Activated CD4-positive, alpha-beta memory T cell treated with anti-CD3 and anti-CD28 coated beads, Interleukin-2, amount 10 ng/mL, durations not matched to agents 7 days and 5 days (primary cell): ENCODE measurements at regions not wholly inside any gene's neighbourhood (a gene's known extent, or its start where the extent isn't known, plus 50 kb on each side); places are given as distances from the start of the nearest gene placed in this dataset.

Source experiments
- CTCF ChIA-PET: fragments of 350-600 bp; sonication (Branson Sonifier 250); formaldehyde crosslinking; loops from one replicate; lab custom pipeline; 2021; ENCODE audit warnings: antibody characterized with exemption, inconsistent platforms; lab: Charles Lee
- POLR2A ChIA-PET: fragments of 350-600 bp; sonication (Branson Sonifier 250); formaldehyde crosslinking; loops from one replicate; lab custom pipeline; 2021; ENCODE audit warnings: antibody characterized with exemption; lab: Charles Lee
- DNase-seq: peaks from one replicate; pipeline ENCODE4 v3.0.0-alpha.2; 2020
- H3K27ac Mint-ChIP-seq: one replicate; pipeline ENCODE4 v1.8.0; 2021; ENCODE audit warnings: mild to moderate bottlenecking, mixed read lengths
- H3K27me3 Mint-ChIP-seq: one replicate; pipeline ENCODE4 v1.8.0; 2021; ENCODE audit warnings: mixed read lengths
- H3K36me3 Mint-ChIP-seq: one replicate; pipeline ENCODE4 v1.8.0; 2021; ENCODE audit warnings: low read depth, mixed read lengths
- H3K4me1 Mint-ChIP-seq: one replicate; pipeline ENCODE4 v1.8.0; 2021; ENCODE audit warnings: mixed read lengths
- H3K4me3 Mint-ChIP-seq: one replicate; pipeline ENCODE4 v1.8.0; 2021; ENCODE audit warnings: mild to moderate bottlenecking, mixed read lengths
- H3K9me3 Mint-ChIP-seq: one replicate; pipeline ENCODE4 v1.8.0; 2021; ENCODE audit warnings: mixed read lengths

- Mint-ChIP-seq H3K27me3 (peaks cover 69% of the 10 kb centered on the region), H3K27ac (no peak overlapping the region), H3K4me3 (no peak overlapping the region), H3K4me1 (peaks cover 12% of the 10 kb centered on the region), H3K36me3 (no peaks in the 10 kb centered on the region), H3K9me3 (no peaks in the 10 kb centered on the region)
- ChIA-PET CTCF (no interaction called here), POLR2A (no interaction called here)
- DNase-seq = no peak
Observed at GRCh38 chr3:128555098-128555825, 62.3 kb upstream of the GATA2 start.

- Mint-ChIP-seq H3K27ac (no peak overlapping the region), H3K27me3 (peaks cover 66% of the 10 kb centered on the region), H3K4me1 (peaks cover 7% of the 10 kb centered on the region), H3K4me3 (no peak overlapping the region), H3K36me3 (no peaks in the 10 kb centered on the region), H3K9me3 (no peaks in the 10 kb centered on the region)
- ChIA-PET POLR2A (no interaction called here), CTCF (no interaction called here)
- no peak for DNase-seq
Observed at GRCh38 chr3:128554465-128555097, 61.6 kb upstream of the GATA2 start.

GRCh38 chr3:128554100-128554464 lies 61.1 kb upstream of the GATA2 start:
- CTCF ChIA-PET = no interaction called here
- Mint-ChIP-seq H3K9me3 (no peaks in the 10 kb centered on the region), H3K27ac (no peak overlapping the region), H3K27me3 (peaks cover 63% of the 10 kb centered on the region), H3K4me3 (no peak overlapping the region), H3K36me3 (no peaks in the 10 kb centered on the region), H3K4me1 (peaks cover 4% of the 10 kb centered on the region)
- POLR2A ChIA-PET = no interaction called here
- no peak for DNase-seq

GRCh38 chr3:128553560-128553959 lies 60.6 kb upstream of the GATA2 start:
- Mint-ChIP-seq H3K4me3 (no peak overlapping the region), H3K27ac (no peak overlapping the region), H3K36me3 (no peaks in the 10 kb centered on the region), H3K9me3 (no peaks in the 10 kb centered on the region), H3K4me1 (peaks cover 4% of the 10 kb centered on the region), H3K27me3 (peaks cover 63% of the 10 kb centered on the region)
- CTCF ChIA-PET = no interaction called here
- no peak for DNase-seq
- POLR2A ChIA-PET = no interaction called here

GRCh38 chr3:128551867-128552266 lies 58.9 kb upstream of the GATA2 start:
- no peaks in the 10 kb centered on the region for H3K9me3 Mint-ChIP-seq
- ChIA-PET CTCF (no interaction called here), POLR2A (no interaction called here)
- H3K4me1 Mint-ChIP-seq = peaks cover 4% of the 10 kb centered on the region
- no peak overlapping the region for H3K27ac Mint-ChIP-seq
- DNase-seq = no peak
- no peak overlapping the region for H3K4me3 Mint-ChIP-seq
- no peaks in the 10 kb centered on the region for H3K36me3 Mint-ChIP-seq
- peaks cover 51% of the 10 kb centered on the region for H3K27me3 Mint-ChIP-seq

- no peak for DNase-seq
- CTCF ChIA-PET = no interaction called here
Observed at GRCh38 chr3:128551451-128551850, 58.5 kb upstream of the GATA2 start.

GRCh38 chr3:128550471-128551126 lies 57.6 kb upstream of the GATA2 start:
- H3K4me3 Mint-ChIP-seq = no peak overlapping the region
- no peaks in the 10 kb centered on the region for H3K9me3 Mint-ChIP-seq
- CTCF ChIA-PET = no interaction called here
- H3K4me1 Mint-ChIP-seq = peaks cover 4% of the 10 kb centered on the region
- POLR2A ChIA-PET = no interaction called here
- H3K27me3 Mint-ChIP-seq = peaks cover 45% of the 10 kb centered on the region
- H3K27ac Mint-ChIP-seq = no peak overlapping the region
- DNase-seq = no peak
- no peaks in the 10 kb centered on the region for H3K36me3 Mint-ChIP-seq

More at GRCh38 chr3:128551451-128551850, 58.5 kb upstream of the GATA2 start:
- peaks cover 48% of the 10 kb centered on the region for H3K27me3 Mint-ChIP-seq
- H3K4me3 Mint-ChIP-seq = no peak overlapping the region
- no peak overlapping the region for H3K27ac Mint-ChIP-seq
- H3K4me1 Mint-ChIP-seq = peaks cover 4% of the 10 kb centered on the region
- no peaks in the 10 kb centered on the region for H3K36me3 Mint-ChIP-seq
- no peaks in the 10 kb centered on the region for H3K9me3 Mint-ChIP-seq
- POLR2A ChIA-PET = no interaction called here

- H3K36me3 Mint-ChIP-seq = no peaks in the 10 kb centered on the region
- H3K4me3 Mint-ChIP-seq = no peak overlapping the region
- POLR2A ChIA-PET = no interaction called here
- no peaks in the 10 kb centered on the region for H3K9me3 Mint-ChIP-seq
- peaks cover 4% of the 10 kb centered on the region for H3K4me1 Mint-ChIP-seq
- no peak for DNase-seq
- H3K27me3 Mint-ChIP-seq = peaks cover 46% of the 10 kb centered on the region
- H3K27ac Mint-ChIP-seq = no peak overlapping the region
- CTCF ChIA-PET = no interaction called here
Observed at GRCh38 chr3:128550113-128550440, 57.1 kb upstream of the GATA2 start.

GRCh38 chr3:128549283-128550112 lies 56.5 kb upstream of the GATA2 start:
- H3K27ac Mint-ChIP-seq = no peak overlapping the region
- ChIA-PET CTCF (no interaction called here), POLR2A (no interaction called here)
- no peaks in the 10 kb centered on the region for H3K9me3 Mint-ChIP-seq
- H3K4me1 Mint-ChIP-seq = peaks cover 2% of the 10 kb centered on the region
- H3K36me3 Mint-ChIP-seq = no peaks in the 10 kb centered on the region
- H3K4me3 Mint-ChIP-seq = no peak overlapping the region
- peaks cover 40% of the 10 kb centered on the region for H3K27me3 Mint-ChIP-seq
- no peak for DNase-seq

- DNase-seq = no peak
- Mint-ChIP-seq H3K36me3 (no peaks in the 10 kb centered on the region), H3K27me3 (peaks cover 32% of the 10 kb centered on the region), H3K4me3 (no peak overlapping the region), H3K4me1 (peaks cover 2% of the 10 kb centered on the region), H3K9me3 (no peaks in the 10 kb centered on the region), H3K27ac (no peak overlapping the region)
- CTCF ChIA-PET = no interaction called here
- POLR2A ChIA-PET = no interaction called here
Observed at GRCh38 chr3:128548426-128549282, 55.7 kb upstream of the GATA2 start.

GRCh38 chr3:128548021-128548420 lies 55.0 kb upstream of the GATA2 start:
- DNase-seq = no peak
- no peak overlapping the region for H3K27ac Mint-ChIP-seq
- H3K4me3 Mint-ChIP-seq = no peak overlapping the region
- peaks cover 28% of the 10 kb centered on the region for H3K27me3 Mint-ChIP-seq
- no peaks in the 10 kb centered on the region for H3K36me3 Mint-ChIP-seq
- H3K9me3 Mint-ChIP-seq = no peaks in the 10 kb centered on the region
- POLR2A ChIA-PET = no interaction called here
- CTCF ChIA-PET = no interaction called here
- H3K4me1 Mint-ChIP-seq = peaks cover 2% of the 10 kb centered on the region

GRCh38 chr3:128547368-128547987 lies 54.5 kb upstream of the GATA2 start:
- Mint-ChIP-seq H3K4me1 (peaks cover 2% of the 10 kb centered on the region), H3K36me3 (no peaks in the 10 kb centered on the region), H3K27ac (no peak overlapping the region), H3K4me3 (no peak overlapping the region), H3K9me3 (no peaks in the 10 kb centered on the region), H3K27me3 (peaks cover 27% of the 10 kb centered on the region)
- DNase-seq = no peak
- ChIA-PET CTCF (no interaction called here), POLR2A (no interaction called here)
